ENCODE measurements at regions not wholly inside any gene's neighbourhood (a gene's known extent, or its start where the extent isn't known, plus 50 kb on each side); places are given as distances from the start of the nearest gene placed in this dataset.

GRCh38 chr3:117455782-117456181 is 746.2 kb downstream of the TUSC7 start:
- no peak for TF ChIP-seq POLR2AphosphoS5 (IDR thresholded peaks at IDR 0.05; ENCODE audit: low read depth, low read length)
- TF ChIP-seq TAF1 (IDR thresholded peaks at IDR 0.05; ENCODE audit: borderline replicate concordance, insufficient read depth, low read length), result no peak
- TF ChIP-seq FOXP2 (optimal IDR thresholded peaks at IDR 0.05; ENCODE audit: borderline replicate concordance, extremely low read depth, extremely low read length, insufficient read depth), result no peak
- TF ChIP-seq SIN3A (IDR thresholded peaks at IDR 0.05; ENCODE audit: borderline replicate concordance, insufficient read depth, low read length), result no peak
- TF ChIP-seq, protein P1, sequence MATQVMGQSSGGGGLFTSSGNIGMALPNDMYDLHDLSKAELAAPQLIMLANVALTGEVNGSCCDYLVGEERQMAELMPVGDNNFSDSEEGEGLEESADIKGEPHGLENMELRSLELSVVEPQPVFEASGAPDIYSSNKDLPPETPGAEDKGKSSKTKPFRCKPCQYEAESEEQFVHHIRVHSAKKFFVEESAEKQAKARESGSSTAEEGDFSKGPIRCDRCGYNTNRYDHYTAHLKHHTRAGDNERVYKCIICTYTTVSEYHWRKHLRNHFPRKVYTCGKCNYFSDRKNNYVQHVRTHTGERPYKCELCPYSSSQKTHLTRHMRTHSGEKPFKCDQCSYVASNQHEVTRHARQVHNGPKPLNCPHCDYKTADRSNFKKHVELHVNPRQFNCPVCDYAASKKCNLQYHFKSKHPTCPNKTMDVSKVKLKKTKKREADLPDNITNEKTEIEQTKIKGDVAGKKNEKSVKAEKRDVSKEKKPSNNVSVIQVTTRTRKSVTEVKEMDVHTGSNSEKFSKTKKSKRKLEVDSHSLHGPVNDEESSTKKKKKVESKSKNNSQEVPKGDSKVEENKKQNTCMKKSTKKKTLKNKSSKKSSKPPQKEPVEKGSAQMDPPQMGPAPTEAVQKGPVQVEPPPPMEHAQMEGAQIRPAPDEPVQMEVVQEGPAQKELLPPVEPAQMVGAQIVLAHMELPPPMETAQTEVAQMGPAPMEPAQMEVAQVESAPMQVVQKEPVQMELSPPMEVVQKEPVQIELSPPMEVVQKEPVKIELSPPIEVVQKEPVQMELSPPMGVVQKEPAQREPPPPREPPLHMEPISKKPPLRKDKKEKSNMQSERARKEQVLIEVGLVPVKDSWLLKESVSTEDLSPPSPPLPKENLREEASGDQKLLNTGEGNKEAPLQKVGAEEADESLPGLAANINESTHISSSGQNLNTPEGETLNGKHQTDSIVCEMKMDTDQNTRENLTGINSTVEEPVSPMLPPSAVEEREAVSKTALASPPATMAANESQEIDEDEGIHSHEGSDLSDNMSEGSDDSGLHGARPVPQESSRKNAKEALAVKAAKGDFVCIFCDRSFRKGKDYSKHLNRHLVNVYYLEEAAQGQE (IDR thresholded peaks at IDR 0.05; ENCODE audit: insufficient read depth in 1 of 2, low read depth in 2 of 2, low read length in 2 of 2), result no peak

DNA sequence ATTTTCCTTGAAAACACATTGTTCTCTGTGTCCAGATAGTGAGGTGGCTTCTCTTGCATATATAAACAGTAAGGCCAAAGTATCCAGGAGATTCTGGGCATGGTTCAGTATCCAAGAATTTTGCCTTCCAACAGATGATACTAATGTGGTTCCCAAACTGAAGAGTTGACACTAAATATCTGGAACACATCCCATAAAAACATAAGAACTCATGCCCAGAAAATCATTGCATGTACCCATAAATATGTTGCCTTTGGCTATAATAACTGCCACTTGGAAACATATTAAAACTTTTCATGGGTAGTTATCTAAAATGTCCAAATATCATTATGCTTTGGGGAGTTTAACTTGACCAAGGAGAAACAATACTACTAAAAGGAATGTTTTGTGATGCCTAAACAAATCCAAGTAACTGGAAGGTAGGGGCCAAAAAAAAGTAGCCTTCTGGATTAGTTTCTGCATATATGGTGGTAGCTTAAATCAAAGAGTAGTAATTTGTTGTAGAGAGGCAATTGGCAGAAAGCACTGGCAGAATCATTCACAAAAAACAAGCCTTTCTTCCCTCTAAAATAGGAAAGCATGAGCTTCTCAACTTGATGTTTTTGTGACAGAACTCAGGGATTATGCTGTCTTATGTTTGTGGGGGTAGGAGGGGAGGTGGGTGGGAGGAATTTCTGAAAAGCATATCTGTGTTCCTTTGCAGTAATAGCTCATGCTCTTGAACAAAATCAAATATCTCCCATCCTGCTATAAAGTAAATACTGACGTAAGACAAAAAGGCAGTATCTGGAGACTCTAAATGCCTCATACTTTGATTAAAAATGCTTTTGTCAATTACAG is 753.9 kb downstream of the TUSC7 start:
- TF ChIP-seq FOXP2 (optimal IDR thresholded peaks at IDR 0.05; ENCODE audit: borderline replicate concordance, extremely low read depth, extremely low read length, insufficient read depth) (no peak), SIN3A (IDR thresholded peaks at IDR 0.05; ENCODE audit: borderline replicate concordance, insufficient read depth, low read length) (no peak), TAF1 (IDR thresholded peaks at IDR 0.05; ENCODE audit: borderline replicate concordance, insufficient read depth, low read length) (no peak), POLR2AphosphoS5 (IDR thresholded peaks at IDR 0.05; ENCODE audit: low read depth, low read length) (no peak)
- TF ChIP-seq, protein P1 (IDR thresholded peaks at IDR 0.05; ENCODE audit: insufficient read depth in 1 of 2, low read depth in 2 of 2, low read length in 2 of 2), result no peak

- TF ChIP-seq, protein P1 (IDR thresholded peaks at IDR 0.05; ENCODE audit: insufficient read depth in 1 of 2, low read depth in 2 of 2, low read length in 2 of 2), result no peak
- no peak for TF ChIP-seq SIN3A (IDR thresholded peaks at IDR 0.05; ENCODE audit: borderline replicate concordance, insufficient read depth, low read length)
- no peak for TF ChIP-seq FOXP2 (optimal IDR thresholded peaks at IDR 0.05; ENCODE audit: borderline replicate concordance, extremely low read depth, extremely low read length, insufficient read depth)
- TF ChIP-seq TAF1 (IDR thresholded peaks at IDR 0.05; ENCODE audit: borderline replicate concordance, insufficient read depth, low read length), result no peak
- no peak for TF ChIP-seq POLR2AphosphoS5 (IDR thresholded peaks at IDR 0.05; ENCODE audit: low read depth, low read length)
These were observed 762.3 kb downstream of the TUSC7 start for GRCh38 chr3:117471831-117472230.

DNA sequence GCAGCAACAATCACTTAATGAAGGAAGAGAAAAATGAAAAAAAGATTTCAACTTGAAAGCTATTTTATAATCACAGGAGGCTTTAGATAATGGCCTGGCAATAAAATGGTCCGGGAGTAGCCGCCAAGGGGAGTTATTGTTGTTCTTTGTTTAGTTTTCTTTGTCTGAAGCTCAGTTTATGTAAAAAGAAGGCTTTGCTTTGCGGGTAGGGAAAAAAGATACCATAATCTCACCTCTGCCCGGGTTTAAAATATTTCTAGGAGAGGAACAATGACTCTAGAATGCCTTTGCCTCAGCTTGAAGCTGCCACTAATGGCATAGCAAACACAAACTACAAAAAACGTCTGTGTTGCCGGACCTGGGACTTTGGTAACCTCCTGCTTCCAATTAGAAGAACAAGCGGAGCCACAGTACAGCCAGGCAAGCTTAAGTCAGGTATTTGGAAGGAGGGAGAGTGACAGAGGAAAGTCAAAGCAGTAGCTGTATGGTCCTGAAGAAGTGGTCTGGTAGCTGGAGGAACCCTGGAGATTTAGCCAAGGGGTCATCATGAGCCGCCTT is 764.5 kb downstream of the TUSC7 start:
- TF ChIP-seq, protein P1 (IDR thresholded peaks at IDR 0.05; ENCODE audit: insufficient read depth in 1 of 2, low read depth in 2 of 2, low read length in 2 of 2), result no peak
- TF ChIP-seq POLR2AphosphoS5 (IDR thresholded peaks at IDR 0.05; ENCODE audit: low read depth, low read length) (no peak), FOXP2 (optimal IDR thresholded peaks at IDR 0.05; ENCODE audit: borderline replicate concordance, extremely low read depth, extremely low read length, insufficient read depth) (no peak), SIN3A (IDR thresholded peaks at IDR 0.05; ENCODE audit: borderline replicate concordance, insufficient read depth, low read length) (no peak)

All from PFSK-1 (cell line).